Caki2 (cell line): ENCODE measurements at regions not wholly inside any gene's neighbourhood (a gene's known extent, or its start where the extent isn't known, plus 50 kb on each side); places are given as distances from the start of the nearest gene placed in this dataset.

Source experiments
- DNase-seq: peaks from one replicate; pipeline ENCODE4 v3.0.0-alpha.2; 2015; ENCODE audit warnings: low read depth
- in situ Hi-C: cut with HindIII; loops from 2 replicates; pipeline ENCODE4 v1.10.0; 2016; ENCODE audit warnings: low sequenced_read_pairs, low pct_unique_long_range_greater_than_20kb, mixed read lengths

- in situ Hi-C loops: no loop called here
- DNase-seq: no peak
Observed at GRCh38 chr12:127254420-127254955, 1012.5 kb upstream of the TMEM132C start.

- DNase-seq: no peak
- in situ Hi-C loops: no loop called here
Observed at GRCh38 chr12:127257366-127257935, 1009.5 kb upstream of the TMEM132C start.

- DNase-seq: no peak
- in situ Hi-C loops: no loop called here
Observed at GRCh38 chr12:127260531-127260930, 1006.4 kb upstream of the TMEM132C start.

- no peak for DNase-seq
- in situ Hi-C loops: no loop called here
Observed at GRCh38 chr12:127260999-127261398, 1006.0 kb upstream of the TMEM132C start.

GRCh38 chr12:127262615-127263014 lies 1004.4 kb upstream of the TMEM132C start:
- in situ Hi-C loops: no loop called here
- no peak for DNase-seq

- DNase-seq: peak; percentile 65
- in situ Hi-C loops: no loop called here
Observed at GRCh38 chr12:127263621-127264020, 1003.3 kb upstream of the TMEM132C start.

GRCh38 chr12:127267128-127267527 lies 999.8 kb upstream of the TMEM132C start:
- in situ Hi-C loops: no loop called here
- DNase-seq: no peak

- DNase-seq: no peak
- in situ Hi-C loops: no loop called here
Observed at GRCh38 chr12:127268213-127268612, 998.8 kb upstream of the TMEM132C start.

- no peak for DNase-seq
- in situ Hi-C loops: no loop called here
Observed at GRCh38 chr12:127268706-127269425, 998.1 kb upstream of the TMEM132C start.

- no peak for DNase-seq
Observed at GRCh38 chr12:127270193-127270592, 996.8 kb upstream of the TMEM132C start.

GRCh38 chr12:127271776-127272175 lies 995.2 kb upstream of the TMEM132C start:
- in situ Hi-C loops: no loop called here
- peak; percentile 44 for DNase-seq

More at GRCh38 chr12:127270193-127270592, 996.8 kb upstream of the TMEM132C start:
- in situ Hi-C loops: no loop called here

GRCh38 chr12:127272864-127273263 lies 994.1 kb upstream of the TMEM132C start:
- in situ Hi-C loops: no loop called here
- peak; percentile 87 for DNase-seq

GRCh38 chr12:127273626-127274025 lies 993.3 kb upstream of the TMEM132C start:
- peak; percentile 77 for DNase-seq
- in situ Hi-C loops: no loop called here

GRCh38 chr12:127275416-127275815 lies 991.6 kb upstream of the TMEM132C start:
- in situ Hi-C loops: no loop called here
- no peak for DNase-seq

- in situ Hi-C loops: no loop called here
Observed at GRCh38 chr12:127277882-127278281, 989.1 kb upstream of the TMEM132C start.

GRCh38 chr12:127278351-127278750 lies 988.6 kb upstream of the TMEM132C start:
- no peak for DNase-seq
- in situ Hi-C loops: no loop called here

More at GRCh38 chr12:127277882-127278281, 989.1 kb upstream of the TMEM132C start:
- DNase-seq: no peak

GRCh38 chr12:127280393-127281275 lies 986.3 kb upstream of the TMEM132C start:
- in situ Hi-C loops: no loop called here

GRCh38 chr12:127282786-127283565 lies 984.0 kb upstream of the TMEM132C start:
- no peak for DNase-seq
- in situ Hi-C loops: no loop called here

More at GRCh38 chr12:127280393-127281275, 986.3 kb upstream of the TMEM132C start:
- no peak for DNase-seq
